A673 (cell line): ENCODE measurements at regions not wholly inside any gene's neighbourhood (a gene's known extent, or its start where the extent isn't known, plus 50 kb on each side); places are given as distances from the start of the nearest gene placed in this dataset.

ENCODE experiments used
- BruUV-seq: library from RNA; stranded (reverse); fragments of 400-500 nt; replicated peaks from 2 replicates; lab custom pipeline; 2021; lab: Mats Ljungman, UMichigan
- CTCF ChIA-PET: fragments of 300-600 bp; sonication (Branson Sonifier 250); formaldehyde crosslinking; loops from one replicate; lab custom pipeline; 2022; ENCODE audit warnings: antibody characterized with exemption; lab: Charles Lee
- POLR2A ChIA-PET: fragments of 300-600 bp; sonication (Branson Sonifier 250); formaldehyde crosslinking; loops from one replicate; lab custom pipeline; 2022; ENCODE audit warnings: antibody characterized with exemption; ENCODE audit not compliant: low non-redundant PET; lab: Charles Lee
- DNase-seq: peaks from one replicate; pipeline ENCODE4 v3.0.0-alpha.2; 2015; ENCODE audit warnings: low spot score
- H3K27ac ChIP-seq: fragments of 200-600 bp; sonication (generic); 2 replicates; pipeline ENCODE4 v1.5.1; 2016; ENCODE audit warnings: mixed run types, low read depth, mild to moderate bottlenecking, mixed read lengths, antibody characterized with exemption, low read length; ENCODE audit not compliant: poor library complexity, severe bottlenecking
- H3K27me3 ChIP-seq: fragments of 200-600 bp; sonication (generic); replicated peaks from 2 replicates; pipeline ENCODE4 v1.6.1; 2017; ENCODE audit warnings: mixed run types, low read depth, mild to moderate bottlenecking, mixed read lengths, antibody characterized with exemption, low read length; ENCODE audit not compliant: insufficient read depth, poor library complexity
- H3K36me3 ChIP-seq: fragments of 200-600 bp; sonication (generic); 2 replicates; pipeline ENCODE4 v1.6.1; 2016; ENCODE audit warnings: mixed run types, mild to moderate bottlenecking, mixed read lengths, antibody characterized with exemption, low read length; ENCODE audit not compliant: insufficient read depth, poor library complexity, severe bottlenecking
- H3K4me1 ChIP-seq: fragments of 200-600 bp; sonication (generic); 2 replicates; pipeline ENCODE4 v1.6.1; 2017; ENCODE audit warnings: mixed run types, mild to moderate bottlenecking, mixed read lengths, antibody characterized with exemption, low read length; ENCODE audit not compliant: insufficient read depth, poor library complexity, severe bottlenecking
- H3K4me3 ChIP-seq: fragments of 200-600 bp; sonication (generic); 2 replicates; pipeline ENCODE4 v1.5.1; 2016; ENCODE audit warnings: low read depth, mixed run types, mild to moderate bottlenecking, mixed read lengths, low read length; ENCODE audit not compliant: poor library complexity, severe bottlenecking
- H3K9me3 ChIP-seq: fragments of 200-600 bp; sonication (generic); 2 replicates; pipeline ENCODE4 v1.6.1; 2016; ENCODE audit warnings: mixed run types, low read depth, mild to moderate bottlenecking, mixed read lengths, antibody characterized with exemption, low read length; ENCODE audit not compliant: poor library complexity, severe bottlenecking
- EZH2 ChIP-seq: fragments of 200-600 bp; sonication (generic); IDR thresholded peaks from 2 replicates; pipeline ENCODE4 v1.6.1; 2017; ENCODE audit warnings: borderline replicate concordance, low read depth, mild to moderate bottlenecking, mixed read lengths, antibody characterized with exemption, low read length; ENCODE audit not compliant: poor library complexity, severe bottlenecking
- intact Hi-C: fragments of 100-400 bp; cut with micrococcal nuclease; formaldehyde crosslinking; loops from one replicate; pipeline ENCODE4 v1.10.0; 2022; ENCODE audit not compliant: unreplicated experiment
- TF ChIP-seq, protein P1 (sequence below): fragments of 300-800, 200-600 bp; sonication (generic); conservative IDR thresholded peaks from 2 replicates; pipeline ENCODE4 v1.5.1; 2017; ENCODE audit warnings: low read depth, mild to moderate bottlenecking, antibody characterized with exemption, low read length, moderate library complexity, mixed read lengths

DNA sequence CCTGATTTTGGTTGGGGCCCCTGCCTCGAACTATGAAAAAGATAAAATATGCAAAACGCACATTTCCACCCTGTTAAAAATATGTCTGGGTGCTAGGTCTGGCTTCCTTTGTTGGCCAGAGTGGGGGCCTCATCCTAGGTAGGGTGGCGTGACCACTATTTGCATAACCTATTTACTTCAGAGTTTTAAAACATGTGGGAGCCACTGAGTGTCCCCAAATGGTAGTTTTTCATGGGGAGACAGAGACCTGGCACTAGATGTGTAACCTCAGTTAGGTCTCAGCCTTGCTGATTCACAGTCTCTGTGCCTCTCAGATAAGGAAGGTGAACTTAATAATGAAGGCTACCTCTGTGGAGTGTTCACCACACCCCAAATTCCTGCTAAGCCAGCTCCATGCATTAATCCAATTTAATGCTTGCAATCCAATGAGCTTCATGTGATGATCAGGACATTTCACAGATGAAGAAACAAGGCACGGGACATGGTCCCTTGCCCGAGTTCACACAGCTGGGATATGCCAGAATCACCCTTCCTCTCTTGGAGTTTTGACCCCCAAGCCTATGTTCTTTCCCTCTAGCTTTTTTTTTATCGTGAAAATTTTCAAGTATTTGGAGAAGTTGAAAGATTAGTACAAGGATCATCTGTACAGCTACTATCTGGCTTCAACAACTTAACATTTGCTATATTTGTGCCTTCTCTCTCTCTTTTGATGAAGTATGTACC lies 103.4 kb downstream of the IRF8 start:
- H3K4me1 ChIP-seq = no peaks in the 10 kb centered on the region
- intact Hi-C loops = no loop called here
- no peak for DNase-seq
- no peak overlapping the region for H3K27ac ChIP-seq
- ChIA-PET POLR2A (no interaction called here), CTCF (no interaction called here)
- TF ChIP-seq, protein P1, sequence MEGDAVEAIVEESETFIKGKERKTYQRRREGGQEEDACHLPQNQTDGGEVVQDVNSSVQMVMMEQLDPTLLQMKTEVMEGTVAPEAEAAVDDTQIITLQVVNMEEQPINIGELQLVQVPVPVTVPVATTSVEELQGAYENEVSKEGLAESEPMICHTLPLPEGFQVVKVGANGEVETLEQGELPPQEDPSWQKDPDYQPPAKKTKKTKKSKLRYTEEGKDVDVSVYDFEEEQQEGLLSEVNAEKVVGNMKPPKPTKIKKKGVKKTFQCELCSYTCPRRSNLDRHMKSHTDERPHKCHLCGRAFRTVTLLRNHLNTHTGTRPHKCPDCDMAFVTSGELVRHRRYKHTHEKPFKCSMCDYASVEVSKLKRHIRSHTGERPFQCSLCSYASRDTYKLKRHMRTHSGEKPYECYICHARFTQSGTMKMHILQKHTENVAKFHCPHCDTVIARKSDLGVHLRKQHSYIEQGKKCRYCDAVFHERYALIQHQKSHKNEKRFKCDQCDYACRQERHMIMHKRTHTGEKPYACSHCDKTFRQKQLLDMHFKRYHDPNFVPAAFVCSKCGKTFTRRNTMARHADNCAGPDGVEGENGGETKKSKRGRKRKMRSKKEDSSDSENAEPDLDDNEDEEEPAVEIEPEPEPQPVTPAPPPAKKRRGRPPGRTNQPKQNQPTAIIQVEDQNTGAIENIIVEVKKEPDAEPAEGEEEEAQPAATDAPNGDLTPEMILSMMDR = no peak
- TF ChIP-seq EZH2 = no peak
- H3K27me3 ChIP-seq = peaks cover 26% of the 10 kb centered on the region
- H3K9me3 ChIP-seq = no peaks in the 10 kb centered on the region
- H3K4me3 ChIP-seq = no peak overlapping the region
- no peaks in the 10 kb centered on the region for H3K36me3 ChIP-seq
- no TSS peak for BruUV-seq

DNA sequence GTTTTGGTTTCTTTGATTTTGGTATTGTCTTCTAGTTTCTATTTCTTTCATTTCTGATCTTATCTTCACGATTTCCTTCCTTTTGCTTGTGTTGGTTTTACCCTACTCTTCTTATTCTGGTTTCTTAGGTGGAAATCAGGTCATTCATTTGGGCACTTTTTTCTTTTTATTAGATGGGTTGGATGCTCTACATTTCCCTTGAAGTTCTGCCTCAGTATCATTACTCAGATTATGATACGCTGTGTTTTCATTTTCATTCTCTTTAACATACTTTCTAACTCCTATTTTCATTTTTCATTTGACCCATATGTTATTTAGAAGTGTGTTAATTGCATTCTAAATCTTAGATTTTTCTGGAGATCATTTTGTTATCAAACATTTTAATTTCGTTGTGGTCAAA lies 108.6 kb downstream of the IRF8 start:
- no peak overlapping the region for H3K4me3 ChIP-seq
- H3K36me3 ChIP-seq = no peaks in the 10 kb centered on the region
- CTCF ChIA-PET = no interaction called here
- intact Hi-C loops = no loop called here
- H3K4me1 ChIP-seq = no peaks in the 10 kb centered on the region
- POLR2A ChIA-PET = interaction anchor here (0.9 kb wide), 1 partner anchor 361 kb away, joined by 4 read pairs; no protein-coding TSS in a partner anchor
- H3K9me3 ChIP-seq = no peaks in the 10 kb centered on the region
- BruUV-seq = no TSS peak
- DNase-seq = no peak
- H3K27ac ChIP-seq = no peak overlapping the region
- peaks cover 35% of the 10 kb centered on the region for H3K27me3 ChIP-seq
- TF ChIP-seq, protein P1 = no peak
- TF ChIP-seq EZH2 = no peak

DNA sequence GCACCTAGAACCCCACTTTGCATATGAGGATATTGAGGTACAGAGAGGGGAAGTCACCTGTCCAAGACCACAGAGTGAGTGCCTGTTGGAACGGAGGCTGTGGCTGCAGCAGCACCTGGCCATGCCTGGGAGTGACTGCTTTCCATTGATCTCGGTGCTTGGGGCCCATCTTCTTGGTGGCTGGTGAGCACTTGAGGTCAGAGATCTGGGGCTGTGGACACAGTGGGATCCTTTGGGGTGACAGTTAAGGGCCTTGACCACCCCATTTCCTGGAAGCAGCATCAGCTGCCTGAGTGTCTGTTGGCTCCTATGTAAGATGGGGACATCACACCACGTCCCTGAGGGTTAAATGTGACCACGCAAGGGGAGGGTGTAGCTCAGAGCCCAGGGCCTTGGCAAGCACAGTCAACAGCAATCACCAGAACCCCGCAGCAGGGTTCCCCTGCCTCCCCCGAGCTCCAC lies 111.7 kb downstream of the IRF8 start:
- BruUV-seq = no TSS peak

More for the DNA sequence above, 111.7 kb downstream of the IRF8 start:
- Histone ChIP-seq H3K36me3 (no peaks in the 10 kb centered on the region), H3K27me3 (peaks cover 24% of the 10 kb centered on the region), H3K4me1 (no peaks in the 10 kb centered on the region), H3K9me3 (no peaks in the 10 kb centered on the region), H3K4me3 (no peak overlapping the region), H3K27ac (no peak overlapping the region)
- DNase-seq = no peak
- ChIA-PET CTCF (no interaction called here), POLR2A (no interaction called here)
- intact Hi-C loops = no loop called here
- TF ChIP-seq, protein P1 = no peak
- TF ChIP-seq EZH2 = no peak
